ENCODE measurements at regions not wholly inside any gene's neighbourhood (a gene's known extent, or its start where the extent isn't known, plus 50 kb on each side); places are given as distances from the start of the nearest gene placed in this dataset.

DNA sequence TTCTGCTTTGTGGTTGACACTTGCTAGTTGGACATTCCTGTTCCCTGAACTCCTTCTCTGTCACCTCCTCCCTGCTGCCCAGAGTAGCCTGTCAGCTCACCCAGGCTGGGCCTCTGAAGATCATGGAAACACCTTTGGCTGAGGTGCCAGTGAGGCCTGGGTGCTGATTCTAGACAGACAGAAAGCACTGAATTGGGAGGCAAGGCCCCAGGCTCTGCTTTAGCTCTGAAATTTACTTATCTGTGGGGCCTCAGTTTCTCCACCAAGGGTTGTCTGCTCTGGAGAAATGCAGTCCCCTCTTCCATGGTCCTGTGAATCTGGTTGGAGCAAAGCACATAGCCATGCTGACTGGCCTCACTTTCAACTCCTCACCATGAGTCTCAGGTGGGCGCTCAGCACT is 104.6 kb upstream of the SIX3 start:
- TF ChIP-seq, protein P1, sequence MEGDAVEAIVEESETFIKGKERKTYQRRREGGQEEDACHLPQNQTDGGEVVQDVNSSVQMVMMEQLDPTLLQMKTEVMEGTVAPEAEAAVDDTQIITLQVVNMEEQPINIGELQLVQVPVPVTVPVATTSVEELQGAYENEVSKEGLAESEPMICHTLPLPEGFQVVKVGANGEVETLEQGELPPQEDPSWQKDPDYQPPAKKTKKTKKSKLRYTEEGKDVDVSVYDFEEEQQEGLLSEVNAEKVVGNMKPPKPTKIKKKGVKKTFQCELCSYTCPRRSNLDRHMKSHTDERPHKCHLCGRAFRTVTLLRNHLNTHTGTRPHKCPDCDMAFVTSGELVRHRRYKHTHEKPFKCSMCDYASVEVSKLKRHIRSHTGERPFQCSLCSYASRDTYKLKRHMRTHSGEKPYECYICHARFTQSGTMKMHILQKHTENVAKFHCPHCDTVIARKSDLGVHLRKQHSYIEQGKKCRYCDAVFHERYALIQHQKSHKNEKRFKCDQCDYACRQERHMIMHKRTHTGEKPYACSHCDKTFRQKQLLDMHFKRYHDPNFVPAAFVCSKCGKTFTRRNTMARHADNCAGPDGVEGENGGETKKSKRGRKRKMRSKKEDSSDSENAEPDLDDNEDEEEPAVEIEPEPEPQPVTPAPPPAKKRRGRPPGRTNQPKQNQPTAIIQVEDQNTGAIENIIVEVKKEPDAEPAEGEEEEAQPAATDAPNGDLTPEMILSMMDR (IDR thresholded peaks at IDR 0.05; ENCODE audit: insufficient read depth, low read length, poor library complexity, severe bottlenecking), result no peak
- peaks cover 10% of the 10 kb centered on the region for H3K27me3 ChIP-seq (ENCODE audit: control insufficient read depth, insufficient read depth, low read length)
- no peak for DNase-seq (ENCODE audit: low read depth)

DNA sequence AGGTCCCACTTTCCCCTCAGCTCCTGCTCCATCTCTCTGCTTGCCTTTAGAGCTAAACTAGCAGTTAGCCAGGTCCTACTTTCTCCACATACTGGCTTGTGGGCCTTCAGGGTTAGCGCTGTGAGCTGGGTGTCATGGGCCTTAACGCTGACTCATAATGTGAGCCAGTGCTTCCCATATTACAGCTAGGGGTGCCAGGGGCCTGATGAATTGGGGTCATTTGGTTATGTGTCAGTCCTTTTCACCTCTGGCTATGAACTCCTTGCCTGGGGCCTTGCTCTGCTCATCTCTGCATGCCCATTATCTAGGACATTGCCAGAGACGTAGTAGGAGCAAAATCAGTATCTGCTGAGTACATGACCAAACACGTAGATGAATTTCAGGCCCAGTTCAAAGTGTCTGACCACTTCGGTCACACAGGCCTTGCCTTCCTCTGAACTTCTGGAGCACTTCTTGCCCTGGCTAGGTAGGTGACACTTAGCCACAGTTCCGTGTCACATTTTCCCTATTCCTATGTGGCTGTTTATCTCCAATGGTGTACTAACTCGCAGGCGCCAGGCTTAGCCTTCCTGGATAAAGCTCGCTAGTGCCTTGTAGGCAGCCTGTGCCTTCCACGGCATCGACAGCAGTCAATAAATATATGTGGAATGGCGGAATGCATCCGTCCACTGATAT is 103.2 kb upstream of the SIX3 start:
- H3K27me3 ChIP-seq (ENCODE audit: control insufficient read depth, insufficient read depth, low read length), result peaks cover 10% of the 10 kb centered on the region
- TF ChIP-seq, protein P1 (IDR thresholded peaks at IDR 0.05; ENCODE audit: insufficient read depth, low read length, poor library complexity, severe bottlenecking), result no peak
- DNase-seq (ENCODE audit: low read depth), result no peak
- H3K4me3 ChIP-seq (ENCODE audit: low read depth, low read length), result no peak overlapping the region
- H3K36me3 ChIP-seq (ENCODE audit: control insufficient read depth, insufficient read depth, low read length), result no peaks in the 10 kb centered on the region

More for the DNA sequence above, 104.6 kb upstream of the SIX3 start:
- H3K4me3 ChIP-seq (ENCODE audit: low read depth, low read length), result no peak overlapping the region
- H3K36me3 ChIP-seq (ENCODE audit: control insufficient read depth, insufficient read depth, low read length), result no peaks in the 10 kb centered on the region

DNA sequence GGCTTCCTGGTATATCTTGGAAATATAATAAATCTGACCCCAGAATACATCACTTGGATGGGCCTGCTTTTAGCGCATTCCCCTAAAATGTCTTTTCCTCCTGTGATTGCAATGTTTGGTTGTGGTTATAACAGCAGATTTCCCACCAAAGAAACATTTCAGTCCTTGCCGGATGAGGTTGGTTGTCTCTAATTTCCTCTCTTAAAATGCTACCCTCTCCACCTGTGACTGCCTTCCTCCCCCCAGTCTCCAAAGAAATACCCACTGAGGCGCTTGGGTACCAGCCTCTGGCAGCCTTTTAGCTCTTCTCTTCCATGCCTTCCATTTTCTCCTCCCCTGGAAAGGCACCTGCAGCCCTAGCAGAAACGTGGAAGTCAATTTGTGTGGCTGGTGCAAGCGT is 102.1 kb upstream of the SIX3 start:
- Histone ChIP-seq H3K36me3 (ENCODE audit: control insufficient read depth, insufficient read depth, low read length) (no peaks in the 10 kb centered on the region), H3K27me3 (ENCODE audit: control insufficient read depth, insufficient read depth, low read length) (peaks cover 10% of the 10 kb centered on the region), H3K4me3 (ENCODE audit: low read depth, low read length) (no peak overlapping the region)
- TF ChIP-seq, protein P1 (IDR thresholded peaks at IDR 0.05; ENCODE audit: insufficient read depth, low read length, poor library complexity, severe bottlenecking), result no peak
- DNase-seq (ENCODE audit: low read depth), result no peak

DNA sequence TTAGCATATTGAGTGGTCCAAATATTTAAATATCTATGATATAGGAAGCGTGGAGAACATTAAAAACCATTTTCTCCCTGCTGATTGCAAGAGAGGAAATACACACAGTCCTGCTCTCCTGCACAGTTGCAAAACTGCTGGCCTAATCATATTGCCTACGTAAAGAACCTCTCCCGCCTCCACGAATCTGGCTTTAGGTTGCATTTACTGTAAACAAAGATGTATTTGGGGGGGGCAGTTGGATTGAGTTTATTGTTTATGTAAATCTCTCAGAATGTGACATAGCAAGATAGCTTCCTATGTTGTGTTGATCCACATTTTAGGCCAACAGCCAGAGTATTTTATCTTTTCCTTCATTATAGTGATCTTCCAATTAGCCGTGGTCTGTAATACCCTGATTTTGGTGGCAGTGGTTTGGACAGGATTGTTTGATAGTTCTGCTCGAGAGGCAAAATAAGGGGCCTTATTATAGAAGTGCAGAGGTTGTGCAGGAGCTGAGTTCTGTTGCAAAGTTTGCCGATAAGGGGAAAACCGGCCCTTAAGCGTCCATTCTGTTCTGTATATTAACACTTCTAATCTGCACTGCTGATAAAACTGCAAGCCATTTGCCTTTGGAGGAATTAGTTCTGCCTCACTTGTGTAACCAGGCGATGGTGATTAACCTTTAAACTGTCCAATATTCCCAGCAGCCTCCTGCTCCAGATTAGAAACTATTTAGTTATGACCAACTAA is 101.6 kb upstream of the SIX3 start:
- H3K27me3 ChIP-seq (ENCODE audit: control insufficient read depth, insufficient read depth, low read length), result peaks cover 10% of the 10 kb centered on the region
- TF ChIP-seq, protein P1 (IDR thresholded peaks at IDR 0.05; ENCODE audit: insufficient read depth, low read length, poor library complexity, severe bottlenecking), result no peak
- H3K4me3 ChIP-seq (ENCODE audit: low read depth, low read length), result no peak overlapping the region
- DNase-seq (ENCODE audit: low read depth), result no peak
- H3K36me3 ChIP-seq (ENCODE audit: control insufficient read depth, insufficient read depth, low read length), result no peaks in the 10 kb centered on the region

DNA sequence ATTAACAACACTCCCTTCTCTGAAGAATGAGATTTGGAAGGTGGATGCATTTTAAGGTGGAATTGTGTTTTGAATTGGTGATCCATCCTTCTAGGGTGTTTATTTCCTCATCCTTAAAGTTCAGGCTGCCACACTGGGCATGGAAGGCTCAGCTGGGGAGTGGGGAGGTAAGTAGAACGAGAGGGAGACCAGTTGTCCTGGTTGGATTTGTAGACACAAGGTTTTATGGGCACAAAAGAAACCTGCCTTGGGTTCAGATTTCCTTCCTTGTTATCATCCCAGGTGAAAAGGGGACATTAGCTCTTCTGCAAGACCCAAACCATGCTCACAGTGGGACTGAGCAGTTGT is 101.0 kb upstream of the SIX3 start:
- TF ChIP-seq, protein P1 (IDR thresholded peaks at IDR 0.05; ENCODE audit: insufficient read depth, low read length, poor library complexity, severe bottlenecking), result no peak
- Histone ChIP-seq H3K4me3 (ENCODE audit: low read depth, low read length) (no peak overlapping the region), H3K27me3 (ENCODE audit: control insufficient read depth, insufficient read depth, low read length) (peaks cover 10% of the 10 kb centered on the region), H3K36me3 (ENCODE audit: control insufficient read depth, insufficient read depth, low read length) (no peaks in the 10 kb centered on the region)
- no peak for DNase-seq (ENCODE audit: low read depth)

All from kidney epithelial cell (primary cell).